HG03135 (cell line): ENCODE measurements at regions not wholly inside any gene's neighbourhood (a gene's known extent, or its start where the extent isn't known, plus 50 kb on each side); places are given as distances from the start of the nearest gene placed in this dataset.

Experiments used
- ATAC-seq: cut with Tn5 transposase; IDR thresholded peaks from one replicate; pipeline ENCODE4 v1.9.1; 2021; ENCODE audit warnings: mild to moderate bottlenecking, moderate library complexity; ENCODE audit not compliant: unreplicated experiment

GRCh38 chr16:56140645-56141044 lies 50.6 kb upstream of the GNAO1 start:
- ATAC-seq: no peak

- ATAC-seq: no peak
Measured at GRCh38 chr16:56137269-56137668, 54.0 kb upstream of the GNAO1 start.

GRCh38 chr16:56136256-56136655 lies 55.0 kb upstream of the GNAO1 start:
- ATAC-seq: no peak

GRCh38 chr16:56134790-56135189 lies 56.5 kb upstream of the GNAO1 start:
- no peak for ATAC-seq

- no peak for ATAC-seq
Measured at GRCh38 chr16:56125922-56126321, 65.4 kb upstream of the GNAO1 start.

- ATAC-seq: no peak
Measured at GRCh38 chr16:56122251-56122650, 69.0 kb upstream of the GNAO1 start.

GRCh38 chr16:56121156-56121500 lies 70.2 kb upstream of the GNAO1 start:
- ATAC-seq: no peak

GRCh38 chr16:56120447-56121155 lies 70.7 kb upstream of the GNAO1 start:
- no peak for ATAC-seq

- no peak for ATAC-seq
Measured at GRCh38 chr16:56119133-56119532, 72.2 kb upstream of the GNAO1 start.

GRCh38 chr16:56116577-56116964 lies 74.7 kb upstream of the GNAO1 start:
- no peak for ATAC-seq

- ATAC-seq: no peak
Measured at GRCh38 chr16:56115817-56116576, 75.3 kb upstream of the GNAO1 start.

GRCh38 chr16:56113223-56113622 lies 78.1 kb upstream of the GNAO1 start:
- ATAC-seq: no peak

- no peak for ATAC-seq
Measured at GRCh38 chr16:56111100-56111499, 80.2 kb upstream of the GNAO1 start.

GRCh38 chr16:56109994-56110393 lies 81.3 kb upstream of the GNAO1 start:
- no peak for ATAC-seq

GRCh38 chr16:56109205-56109604 lies 82.1 kb upstream of the GNAO1 start:
- no peak for ATAC-seq

- no peak for ATAC-seq
Measured at GRCh38 chr16:56108724-56109123, 82.6 kb upstream of the GNAO1 start.

- ATAC-seq: no peak
Measured at GRCh38 chr16:56108056-56108471, 83.2 kb upstream of the GNAO1 start.

- ATAC-seq: no peak
Measured at GRCh38 chr16:56106527-56106926, 84.8 kb upstream of the GNAO1 start.

GRCh38 chr16:56102906-56103305 lies 88.4 kb upstream of the GNAO1 start:
- no peak for ATAC-seq

GRCh38 chr16:56102183-56102686 lies 89.1 kb upstream of the GNAO1 start:
- ATAC-seq: no peak

- no peak for ATAC-seq
Measured at GRCh38 chr16:56101480-56101879, 89.8 kb upstream of the GNAO1 start.

GRCh38 chr16:56097306-56097705 lies 94.0 kb upstream of the GNAO1 start:
- ATAC-seq: no peak
